Uterus (tissue), 2 donors: ENCODE measurements at regions not wholly inside any gene's neighbourhood (a gene's known extent, or its start where the extent isn't known, plus 50 kb on each side); places are given as distances from the start of the nearest gene placed in this dataset.

Experiments used
- POLR2A ChIP-seq, 2 donors: fragments of 450-650 bp; IDR thresholded peaks; one replicate each; pipeline ENCODE4 v1.6.1; 2016; ENCODE audit warnings: antibody characterized with exemption in 2 of 2, mild to moderate bottlenecking in 1 of 2, moderate library complexity in 1 of 2
- TF ChIP-seq, protein P1 (sequence below), 4 experiments: fragments of 200-600 bp in 2 of 4; fragments of 450-650 bp in 2 of 4; sonication (generic) in 2 of 4; IDR thresholded peaks; one replicate each; pipeline ENCODE4 v1.5.1; 2016 to 2019; ENCODE audit warnings: antibody characterized with exemption in 4 of 4, mild to moderate bottlenecking in 2 of 4, moderate library complexity in 1 of 4

DNA sequence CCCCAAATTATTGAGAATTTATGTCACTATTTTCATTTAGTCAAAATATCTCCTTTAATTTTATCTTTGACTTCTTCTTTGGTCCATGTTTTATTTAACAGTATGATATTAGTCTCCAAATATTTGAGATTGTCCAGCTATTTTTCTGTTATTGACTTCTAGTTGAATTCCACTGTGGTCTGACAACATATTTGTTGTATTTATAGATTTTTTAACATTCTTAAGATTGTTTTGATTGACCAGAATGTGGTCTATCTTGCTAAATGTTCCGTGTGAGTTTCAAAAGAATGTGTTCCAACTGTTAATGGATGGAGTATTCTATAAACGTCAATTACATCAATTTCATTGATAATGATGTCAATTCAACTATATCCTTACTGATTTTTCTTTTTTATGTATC is 1452.1 kb downstream of the SUCLG1 start:
- TF ChIP-seq, protein P1, sequence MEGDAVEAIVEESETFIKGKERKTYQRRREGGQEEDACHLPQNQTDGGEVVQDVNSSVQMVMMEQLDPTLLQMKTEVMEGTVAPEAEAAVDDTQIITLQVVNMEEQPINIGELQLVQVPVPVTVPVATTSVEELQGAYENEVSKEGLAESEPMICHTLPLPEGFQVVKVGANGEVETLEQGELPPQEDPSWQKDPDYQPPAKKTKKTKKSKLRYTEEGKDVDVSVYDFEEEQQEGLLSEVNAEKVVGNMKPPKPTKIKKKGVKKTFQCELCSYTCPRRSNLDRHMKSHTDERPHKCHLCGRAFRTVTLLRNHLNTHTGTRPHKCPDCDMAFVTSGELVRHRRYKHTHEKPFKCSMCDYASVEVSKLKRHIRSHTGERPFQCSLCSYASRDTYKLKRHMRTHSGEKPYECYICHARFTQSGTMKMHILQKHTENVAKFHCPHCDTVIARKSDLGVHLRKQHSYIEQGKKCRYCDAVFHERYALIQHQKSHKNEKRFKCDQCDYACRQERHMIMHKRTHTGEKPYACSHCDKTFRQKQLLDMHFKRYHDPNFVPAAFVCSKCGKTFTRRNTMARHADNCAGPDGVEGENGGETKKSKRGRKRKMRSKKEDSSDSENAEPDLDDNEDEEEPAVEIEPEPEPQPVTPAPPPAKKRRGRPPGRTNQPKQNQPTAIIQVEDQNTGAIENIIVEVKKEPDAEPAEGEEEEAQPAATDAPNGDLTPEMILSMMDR (IDR thresholded peaks at IDR 0.05): no peak
- no peak for TF ChIP-seq POLR2A (IDR thresholded peaks at IDR 0.05)
